H7 (cell line): ENCODE measurements at regions not wholly inside any gene's neighbourhood (a gene's known extent, or its start where the extent isn't known, plus 50 kb on each side); places are given as distances from the start of the nearest gene placed in this dataset.

ENCODE experiments used
- DNase-seq: peaks from one replicate; pipeline ENCODE4 v3.0.0; 2012
- H3K27me3 ChIP-seq: 2 replicates; pipeline ENCODE4 v1.6.0; 2011; ENCODE audit warnings: mild to moderate bottlenecking, low read length; ENCODE audit not compliant: control insufficient read depth, insufficient read depth
- H3K36me3 ChIP-seq: replicated peaks from 2 replicates; pipeline ENCODE4 v1.5.1; 2011; ENCODE audit warnings: low read length; ENCODE audit not compliant: control insufficient read depth, insufficient read depth
- H3K4me3 ChIP-seq: 2 replicates; pipeline ENCODE4 v1.5.1; 2011; ENCODE audit warnings: low read depth, mild to moderate bottlenecking, control low read depth, low read length, moderate library complexity; ENCODE audit not compliant: insufficient read depth

DNA sequence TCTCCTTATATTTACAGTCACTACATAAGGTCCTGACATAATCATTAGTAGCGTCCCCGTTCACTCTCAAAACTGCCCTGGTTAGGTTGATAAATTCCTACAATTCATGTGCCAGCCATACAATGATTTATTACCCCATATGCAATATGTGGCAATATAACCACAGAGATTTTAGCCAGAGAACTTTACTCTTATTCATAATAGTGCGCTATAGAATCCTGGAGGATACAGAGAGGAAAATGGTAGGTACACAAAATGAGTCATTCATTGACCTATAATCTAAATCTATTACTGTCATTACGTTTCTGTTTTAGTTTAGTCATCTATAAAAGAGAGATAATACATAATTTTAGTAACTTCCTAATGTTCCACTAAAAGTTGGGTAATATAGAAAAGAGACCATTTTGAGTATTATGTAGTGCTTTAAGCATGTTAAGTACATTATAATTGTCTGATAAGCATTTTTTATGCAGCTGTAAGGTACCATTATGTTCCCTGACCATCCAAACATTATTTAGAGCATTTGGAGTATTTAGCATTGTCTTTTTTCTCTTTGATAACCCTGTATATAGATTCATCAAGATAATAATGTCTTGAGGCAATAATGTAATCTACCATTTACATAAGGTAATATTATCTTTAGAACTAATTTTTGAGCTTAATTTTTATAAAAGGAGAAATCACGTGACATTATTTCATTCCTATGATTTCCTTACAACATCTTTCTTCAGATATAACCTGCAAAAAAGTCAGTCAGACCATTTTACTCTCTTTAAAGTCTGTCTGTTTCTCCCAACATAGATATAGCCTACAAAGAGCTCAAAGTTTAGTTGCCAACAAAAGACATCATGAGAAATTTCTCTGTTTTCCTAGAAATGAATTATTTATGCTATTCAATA is 655.5 kb upstream of the ZNF608 start:
- H3K4me3 ChIP-seq, result no peak overlapping the region
- no peaks in the 10 kb centered on the region for H3K27me3 ChIP-seq
- no peak for DNase-seq
- H3K36me3 ChIP-seq, result no peaks in the 10 kb centered on the region; the same call in 1 of the 2 replicates

DNA sequence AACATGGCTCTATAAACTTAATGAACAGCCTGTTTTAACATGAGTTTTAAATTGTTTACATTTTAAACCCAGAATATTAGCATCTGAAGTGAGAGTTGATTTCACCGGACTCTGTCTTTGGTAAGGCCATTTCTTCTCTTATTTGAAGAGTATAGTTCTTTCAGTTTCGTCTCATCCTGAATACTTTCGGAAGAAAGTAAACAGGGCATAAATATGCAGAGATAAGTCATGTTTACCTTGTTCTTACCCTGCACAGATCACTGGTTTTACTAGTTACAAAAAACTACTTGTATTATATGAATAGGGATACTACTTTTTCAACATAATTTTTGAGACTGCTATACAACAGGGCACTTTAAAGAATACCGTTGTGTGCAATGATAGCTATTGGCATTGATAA is 656.3 kb upstream of the ZNF608 start:
- DNase-seq, result no peak
- Histone ChIP-seq H3K4me3 (no peak overlapping the region), H3K36me3 (no peaks in the 10 kb centered on the region; the same call in 1 of the 2 replicates), H3K27me3 (no peaks in the 10 kb centered on the region)

DNA sequence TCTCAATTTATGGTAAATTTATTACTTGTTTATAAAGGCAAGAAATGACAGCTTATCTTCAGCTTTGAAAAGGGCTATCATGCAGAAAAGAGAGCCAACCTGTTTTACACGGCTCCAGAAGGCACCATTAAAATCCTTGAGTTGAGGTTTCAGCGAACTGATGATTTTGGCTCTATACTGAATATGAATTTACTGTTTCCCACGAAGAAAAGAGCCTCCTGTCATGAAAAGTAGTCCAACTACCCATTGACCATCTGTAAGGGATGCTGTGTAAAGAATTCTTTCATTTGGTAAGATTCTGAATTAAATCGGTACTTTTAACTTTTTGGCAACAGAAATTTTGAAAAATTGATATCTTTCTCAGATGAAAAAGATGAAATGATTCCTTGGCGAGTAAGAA is 657.6 kb upstream of the ZNF608 start:
- no peak overlapping the region for H3K4me3 ChIP-seq
- no peaks in the 10 kb centered on the region; the same call in 1 of the 2 replicates for H3K36me3 ChIP-seq
- H3K27me3 ChIP-seq, result no peaks in the 10 kb centered on the region
- no peak for DNase-seq

DNA sequence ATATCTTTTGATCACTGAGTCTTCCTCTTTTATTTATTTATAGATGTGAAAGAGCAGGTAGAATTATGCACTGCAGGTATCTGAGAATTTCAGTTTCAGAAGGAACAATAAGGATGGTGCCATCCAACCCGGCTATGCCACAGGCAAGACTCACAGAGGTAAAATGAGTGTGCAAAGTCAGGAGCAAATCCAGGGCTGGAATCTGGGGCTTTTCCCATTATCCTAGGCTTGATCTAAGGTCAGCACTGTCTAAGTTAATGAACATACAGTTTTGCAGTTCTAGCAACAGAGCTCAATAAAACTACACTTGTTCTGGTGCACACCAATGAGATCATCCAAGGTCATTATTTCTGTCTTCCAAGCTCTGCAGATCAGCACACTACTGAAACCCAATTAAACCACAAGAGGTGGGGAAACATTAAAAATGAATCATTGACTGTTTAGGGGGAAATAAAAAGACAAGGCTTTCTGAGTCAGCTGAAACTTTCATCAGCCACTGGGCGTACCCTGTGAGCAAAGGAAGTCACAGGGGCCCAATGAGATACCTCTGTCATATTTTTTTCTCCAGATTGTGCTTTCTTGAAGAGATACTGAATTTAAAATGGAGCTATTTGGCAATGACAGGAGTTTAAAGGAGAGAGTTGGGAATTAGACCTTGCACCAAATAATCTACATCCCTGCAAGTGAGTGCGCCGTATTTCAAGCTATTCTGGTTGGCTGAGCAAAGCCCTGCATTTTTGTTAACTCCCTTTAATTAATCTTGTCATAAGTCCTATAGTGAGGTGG is 662.2 kb upstream of the ZNF608 start:
- Histone ChIP-seq H3K36me3 (no peaks in the 10 kb centered on the region; the same call in 1 of the 2 replicates), H3K4me3 (no peak overlapping the region), H3K27me3 (no peaks in the 10 kb centered on the region)
- DNase-seq, result no peak

DNA sequence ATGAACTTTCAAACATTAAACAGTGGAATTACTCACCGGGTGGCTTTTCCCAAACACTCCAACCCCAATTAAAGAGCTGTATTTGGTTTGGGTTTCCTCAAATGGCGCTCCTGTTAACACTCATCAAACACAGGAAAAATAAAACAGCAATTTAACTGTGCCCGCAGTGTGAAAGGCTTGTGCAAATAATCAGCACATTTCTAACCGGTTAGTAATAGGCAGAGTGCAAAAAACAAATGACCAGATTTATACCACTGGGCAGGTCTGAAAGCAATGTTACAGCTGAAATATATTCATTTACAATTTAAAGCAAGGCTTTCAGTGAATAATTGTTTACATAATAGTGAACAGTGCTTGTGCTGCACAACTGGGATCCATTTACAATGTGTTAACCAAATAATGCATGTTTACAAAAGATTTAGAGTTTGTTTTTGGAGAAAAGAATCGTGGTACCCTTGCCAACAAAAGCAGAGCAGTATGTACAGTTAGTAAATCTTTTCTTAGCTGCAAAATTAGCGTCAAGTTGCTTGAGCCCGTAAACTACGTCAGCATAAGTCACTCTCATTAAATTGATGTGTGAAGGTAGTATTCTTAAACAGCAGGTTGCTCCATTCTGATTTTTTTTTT is 662.9 kb upstream of the ZNF608 start:
- Histone ChIP-seq H3K27me3 (no peaks in the 10 kb centered on the region), H3K36me3 (no peaks in the 10 kb centered on the region; the same call in 1 of the 2 replicates), H3K4me3 (no peak overlapping the region)
- DNase-seq, result no peak

DNA sequence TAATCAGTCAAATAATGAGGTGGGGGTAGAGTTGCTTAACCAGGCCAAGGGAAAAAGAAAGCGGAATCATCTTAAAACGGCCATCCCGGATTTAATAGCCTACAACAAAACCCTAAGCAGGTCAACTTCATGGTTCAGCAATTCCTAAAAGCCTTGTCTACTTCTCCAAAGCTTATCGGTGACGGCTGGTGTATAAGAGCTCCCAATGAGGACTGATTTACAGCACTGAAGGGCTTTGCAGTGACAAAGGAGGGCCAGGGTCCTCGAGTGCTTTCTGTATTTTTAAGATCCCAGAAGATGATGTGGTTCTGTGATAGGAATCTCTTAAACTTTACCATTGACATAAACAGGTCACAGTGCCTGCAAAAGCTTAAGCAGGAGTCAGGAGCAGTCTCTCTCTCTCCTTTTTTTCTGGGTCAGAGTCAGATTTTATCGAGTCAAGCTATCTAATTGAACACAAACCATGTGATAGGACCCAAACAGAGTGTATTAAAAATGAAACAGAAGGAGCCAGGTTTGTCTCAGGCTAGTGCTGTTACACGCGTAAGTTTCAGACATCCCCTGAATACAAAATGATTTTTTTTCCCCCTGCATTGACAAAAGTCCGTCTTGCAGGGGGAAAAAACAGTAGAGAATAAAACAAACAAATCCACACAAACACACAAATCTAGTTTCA is 663.6 kb upstream of the ZNF608 start:
- Histone ChIP-seq H3K4me3 (no peak overlapping the region), H3K27me3 (no peaks in the 10 kb centered on the region), H3K36me3 (no peaks in the 10 kb centered on the region; the same call in 1 of the 2 replicates)
- no peak for DNase-seq

DNA sequence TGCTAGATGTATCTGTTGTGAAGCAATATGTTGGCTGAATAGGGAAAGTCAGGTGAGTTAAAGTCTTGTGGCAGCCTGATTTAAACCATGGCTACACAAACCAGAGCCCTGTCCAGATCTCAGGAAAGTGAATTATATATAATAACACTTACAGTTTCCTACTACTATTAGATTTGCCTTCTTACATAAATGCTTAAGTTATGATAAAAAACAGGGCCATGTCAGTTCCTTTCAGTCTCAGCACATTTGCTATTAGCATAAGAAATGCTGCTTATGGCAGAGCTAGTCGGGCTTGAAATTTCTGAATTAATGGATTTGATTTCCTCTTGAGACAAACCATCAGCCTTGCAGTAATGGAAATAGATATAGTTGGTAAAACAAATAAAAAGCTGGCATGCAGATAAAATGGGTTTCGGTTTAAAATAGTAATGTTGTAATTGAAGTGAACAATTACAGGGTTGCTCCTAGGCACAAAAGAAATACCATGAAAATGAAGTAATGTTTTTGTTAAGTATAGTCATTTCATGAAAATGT is 664.2 kb upstream of the ZNF608 start:
- Histone ChIP-seq H3K4me3 (no peak overlapping the region), H3K27me3 (no peaks in the 10 kb centered on the region), H3K36me3 (no peaks in the 10 kb centered on the region)
- DNase-seq, result no peak

DNA sequence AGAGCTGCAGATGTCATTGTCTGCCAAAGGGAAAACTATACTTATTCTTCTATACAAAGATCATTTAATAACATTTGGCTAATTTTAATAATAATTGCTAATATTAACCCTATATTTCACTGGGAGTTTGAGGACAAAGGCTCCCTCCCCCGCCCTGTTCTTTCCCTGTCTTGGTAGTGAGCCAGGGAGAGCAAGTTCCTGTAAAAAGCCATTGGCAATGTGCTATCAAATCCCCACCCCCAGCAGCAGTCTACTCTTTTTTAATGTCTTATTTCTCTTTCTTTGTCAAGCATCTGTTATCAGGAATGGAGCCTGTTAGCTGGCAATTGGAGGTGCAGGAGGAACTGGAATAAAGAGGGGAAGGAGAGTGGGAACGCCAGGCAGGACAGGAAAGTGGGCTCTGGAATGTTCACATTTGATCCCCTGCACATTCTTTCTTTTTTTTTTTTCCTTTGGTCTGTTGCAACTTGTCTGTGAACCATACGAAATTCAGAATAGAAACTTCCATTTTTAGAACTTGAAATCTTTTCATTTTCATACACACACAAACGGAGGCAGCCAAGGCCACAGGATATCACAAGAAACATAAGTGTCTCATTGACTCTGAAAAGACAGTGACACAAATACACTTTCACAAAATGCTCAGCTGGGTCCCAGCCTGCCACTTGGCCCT is 664.8 kb upstream of the ZNF608 start:
- Histone ChIP-seq H3K36me3 (no peaks in the 10 kb centered on the region), H3K4me3 (no peak overlapping the region), H3K27me3 (no peaks in the 10 kb centered on the region)
- no peak for DNase-seq

DNA sequence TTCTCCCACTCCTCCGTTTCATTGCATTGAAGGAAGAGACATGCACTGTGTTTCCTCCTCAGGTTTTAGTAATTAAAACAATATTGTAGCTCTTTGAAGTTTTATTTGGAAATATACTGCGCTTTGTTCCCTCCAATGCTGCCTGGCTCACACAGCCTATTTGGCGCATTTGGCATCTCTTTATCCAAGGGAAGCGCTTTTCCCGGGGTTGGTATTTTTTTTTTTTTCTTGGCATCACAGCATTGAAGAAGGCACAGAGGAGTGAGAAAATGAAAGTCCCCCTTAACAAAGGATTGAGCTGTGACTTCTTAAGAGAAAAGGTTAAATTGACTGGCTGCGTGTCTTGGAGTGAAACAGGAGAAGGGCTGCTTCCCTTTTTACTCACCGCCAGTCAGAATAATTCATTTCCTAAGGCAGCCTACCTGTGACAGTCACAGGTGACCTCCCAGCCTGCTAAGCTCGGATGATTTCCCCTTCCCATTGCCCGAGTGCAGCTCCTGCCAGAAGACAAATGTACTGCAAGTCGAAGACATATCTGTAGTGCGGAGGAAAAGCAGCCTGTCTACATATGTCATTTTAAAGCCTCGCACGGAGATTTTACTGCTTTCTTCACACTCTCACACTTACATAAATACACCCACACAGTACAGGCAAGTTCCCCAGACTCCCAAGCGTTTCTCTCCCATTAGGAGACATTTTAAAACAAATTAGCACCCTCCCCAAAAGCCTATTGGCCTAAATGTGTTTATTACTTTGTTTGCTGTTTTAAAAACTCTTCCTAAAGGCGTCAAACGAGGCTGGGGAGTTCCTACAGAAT is 665.5 kb upstream of the ZNF608 start:
- Histone ChIP-seq H3K4me3 (no peak overlapping the region), H3K27me3 (no peaks in the 10 kb centered on the region), H3K36me3 (no peaks in the 10 kb centered on the region)
- DNase-seq, result peak; percentile 15

DNA sequence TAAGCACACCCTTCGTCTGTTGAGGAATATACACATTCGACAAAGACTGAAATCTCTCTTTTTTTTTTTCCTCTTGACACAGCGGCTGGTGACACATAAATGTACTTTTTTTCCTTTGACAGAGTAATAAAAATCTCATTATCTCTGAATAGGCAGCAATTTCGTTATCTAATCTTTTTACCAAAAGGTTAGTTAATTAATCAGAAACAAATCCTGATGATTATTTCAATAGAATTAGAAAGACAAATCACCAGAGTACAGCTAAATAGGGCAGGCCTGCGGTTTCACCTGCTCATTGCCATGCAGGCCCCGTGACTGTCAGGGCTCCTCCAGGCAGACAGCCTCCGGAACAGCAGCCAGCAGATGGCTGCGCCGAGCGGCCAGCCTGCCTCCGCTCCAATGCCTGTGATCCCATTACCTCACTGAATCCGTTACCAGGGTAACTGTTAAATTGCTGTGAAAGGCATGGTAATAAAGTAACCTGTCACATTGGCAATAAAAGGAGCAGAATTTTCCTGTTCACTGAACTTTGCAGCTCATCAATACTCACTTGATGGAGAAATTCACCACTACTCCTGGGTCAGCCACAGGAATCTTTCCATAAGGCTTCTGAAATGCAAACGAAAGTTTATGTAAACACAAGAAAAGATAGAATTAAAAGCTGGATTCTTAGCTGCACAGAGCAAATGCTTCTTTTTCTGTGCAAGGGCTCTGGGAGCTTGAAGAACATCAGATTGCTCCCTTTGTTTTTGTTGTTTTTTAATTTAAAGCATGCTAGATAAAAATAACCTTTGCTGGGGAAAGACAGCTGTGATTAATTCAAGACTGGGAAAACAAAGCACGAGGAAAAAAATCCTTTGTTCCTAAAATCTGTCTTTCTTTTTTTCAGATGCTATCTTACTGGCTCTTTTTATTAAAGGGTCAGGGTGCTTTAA is 666.4 kb upstream of the ZNF608 start:
- Histone ChIP-seq H3K4me3 (no peak overlapping the region), H3K27me3 (no peaks in the 10 kb centered on the region), H3K36me3 (no peaks in the 10 kb centered on the region)
- peak; percentile 70 for DNase-seq

DNA sequence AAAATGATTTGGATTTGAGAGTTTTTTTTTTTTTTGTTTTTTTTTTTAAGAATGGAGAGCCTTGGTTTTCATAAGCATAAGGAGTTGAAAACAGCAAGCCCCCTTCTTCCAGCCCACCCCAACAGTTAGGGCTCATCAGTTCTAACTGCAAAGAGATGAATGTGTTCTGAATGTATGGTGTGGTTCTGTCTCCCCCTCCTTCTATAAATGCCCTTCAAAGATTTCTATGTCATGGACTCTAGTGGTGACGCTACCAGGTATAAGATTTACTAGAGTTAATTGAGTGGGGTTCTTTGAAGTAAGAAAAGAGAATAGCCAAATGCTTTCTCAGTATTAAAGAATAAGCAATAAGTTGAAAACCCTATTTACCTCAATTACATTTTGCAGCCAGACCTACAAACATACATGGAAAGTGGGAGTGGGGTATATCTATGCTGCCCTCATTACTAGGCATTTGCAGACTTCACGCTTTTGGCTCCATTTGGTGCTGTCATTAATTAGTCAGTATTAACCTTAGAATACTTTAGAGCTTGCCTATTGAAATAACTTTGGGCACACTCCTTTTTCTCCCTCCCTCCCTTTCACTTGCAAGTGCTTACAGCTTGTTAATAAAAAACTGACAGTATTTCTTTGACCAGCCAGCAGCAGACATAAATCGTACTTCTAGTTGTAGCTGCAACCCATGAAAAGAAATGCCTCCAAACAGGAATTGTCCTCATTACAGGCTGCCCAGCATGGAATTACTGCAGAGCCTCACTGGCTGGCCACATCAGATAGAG is 667.2 kb upstream of the ZNF608 start:
- Histone ChIP-seq H3K36me3 (no peaks in the 10 kb centered on the region), H3K4me3 (no peak overlapping the region), H3K27me3 (no peaks in the 10 kb centered on the region)
- no peak for DNase-seq

DNA sequence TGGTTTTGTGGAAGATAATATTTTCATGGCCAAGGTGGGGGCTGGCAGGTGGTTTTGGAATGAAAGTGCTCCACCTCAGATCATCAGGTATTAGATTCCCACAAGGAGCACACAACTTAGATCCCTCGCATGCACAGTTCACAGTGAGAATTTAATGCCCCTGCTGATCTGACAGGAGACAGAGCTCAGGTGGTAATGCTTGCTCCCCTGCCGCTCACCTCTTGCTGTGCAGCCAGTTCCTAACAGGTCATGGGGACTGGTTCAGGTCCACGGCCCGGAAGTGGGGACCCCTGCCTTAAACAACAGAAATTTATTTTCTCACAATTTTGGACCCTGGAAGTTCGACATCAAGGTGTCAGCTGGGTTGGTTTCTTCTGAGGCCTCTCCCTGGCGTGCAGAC is 668.7 kb upstream of the ZNF608 start:
- DNase-seq, result no peak
- Histone ChIP-seq H3K4me3 (no peak overlapping the region), H3K36me3 (no peaks in the 10 kb centered on the region), H3K27me3 (no peaks in the 10 kb centered on the region)
